ENCODE measurements at regions not wholly inside any gene's neighbourhood (a gene's known extent, or its start where the extent isn't known, plus 50 kb on each side); places are given as distances from the start of the nearest gene placed in this dataset.

- no peak for DNase-seq (ENCODE audit: low read depth)
These were observed 176.6 kb upstream of the GALNTL6 start for GRCh38 chr4:171636606-171637005.

GRCh38 chr4:171629737-171630136 lies 183.5 kb upstream of the GALNTL6 start:
- DNase-seq (ENCODE audit: low read depth) = no peak

GRCh38 chr4:171629182-171629581 lies 184.0 kb upstream of the GALNTL6 start:
- DNase-seq (ENCODE audit: low read depth) = no peak

DNA sequence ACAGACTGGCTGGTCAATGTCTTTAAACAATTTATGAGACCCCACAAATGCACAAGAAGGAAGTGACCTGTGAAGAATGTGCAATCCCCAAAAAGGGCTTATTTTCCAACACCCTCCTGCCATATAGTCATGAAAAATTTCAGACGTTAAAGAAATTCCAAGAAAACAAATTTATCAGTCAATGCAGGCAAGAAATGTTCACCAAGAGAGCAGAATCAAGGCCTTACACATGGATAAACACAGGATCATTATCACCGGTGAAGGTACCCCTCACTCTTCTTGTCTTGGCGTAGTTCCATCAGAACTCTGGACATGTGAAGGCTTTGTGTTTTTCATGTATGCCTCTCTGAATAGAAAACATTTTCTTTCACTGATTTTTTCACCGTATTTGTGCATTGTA lies 186.7 kb upstream of the GALNTL6 start:
- DNase-seq (ENCODE audit: low read depth) = no peak

GRCh38 chr4:171622729-171623128 lies 190.5 kb upstream of the GALNTL6 start:
- no peak for DNase-seq (ENCODE audit: low read depth)

DNA sequence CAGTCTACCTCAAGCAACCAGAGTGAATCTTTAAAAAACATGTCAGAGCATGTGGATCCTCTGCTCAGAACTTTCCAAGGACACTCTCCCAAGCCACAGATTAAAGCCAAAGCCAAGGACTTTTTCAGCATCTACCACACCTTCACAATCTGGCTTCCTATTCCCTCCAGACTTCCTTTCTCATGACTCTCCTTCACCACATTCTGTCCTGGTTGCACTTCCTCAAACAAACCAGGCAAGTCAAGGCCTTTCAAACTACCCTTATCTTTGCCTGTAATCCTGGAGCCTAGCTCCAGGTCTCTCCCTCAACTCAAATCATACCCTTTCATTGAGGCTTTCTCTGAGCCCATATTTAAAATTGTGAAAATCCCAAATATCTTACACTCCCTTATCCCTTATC lies 191.6 kb upstream of the GALNTL6 start:
- no peak for DNase-seq (ENCODE audit: low read depth)

GRCh38 chr4:171612907-171613306 lies 200.3 kb upstream of the GALNTL6 start:
- no peak for DNase-seq (ENCODE audit: low read depth)

- DNase-seq (ENCODE audit: low read depth) = no peak
These were observed 210.4 kb upstream of the GALNTL6 start for GRCh38 chr4:171602638-171603355.

DNA sequence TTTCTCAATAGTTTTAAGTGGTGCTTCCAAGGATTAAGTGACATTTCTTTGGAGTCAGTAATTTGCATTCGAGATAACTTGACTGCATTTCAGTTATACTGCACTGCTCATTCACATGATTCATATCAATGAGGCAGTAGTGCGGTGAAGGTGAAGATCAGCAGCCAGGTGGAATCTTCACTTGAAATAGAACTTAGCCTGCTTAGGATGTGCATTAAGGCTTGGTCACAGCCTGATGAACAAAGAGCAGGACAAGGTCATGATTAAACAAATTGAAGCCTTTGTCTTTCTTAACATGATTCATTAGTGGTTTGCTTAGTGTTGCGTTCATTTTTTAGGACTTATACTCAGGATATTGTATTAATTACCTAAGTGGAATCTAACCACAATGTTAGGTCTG lies 212.1 kb upstream of the GALNTL6 start:
- no peak for DNase-seq (ENCODE audit: low read depth)

DNA sequence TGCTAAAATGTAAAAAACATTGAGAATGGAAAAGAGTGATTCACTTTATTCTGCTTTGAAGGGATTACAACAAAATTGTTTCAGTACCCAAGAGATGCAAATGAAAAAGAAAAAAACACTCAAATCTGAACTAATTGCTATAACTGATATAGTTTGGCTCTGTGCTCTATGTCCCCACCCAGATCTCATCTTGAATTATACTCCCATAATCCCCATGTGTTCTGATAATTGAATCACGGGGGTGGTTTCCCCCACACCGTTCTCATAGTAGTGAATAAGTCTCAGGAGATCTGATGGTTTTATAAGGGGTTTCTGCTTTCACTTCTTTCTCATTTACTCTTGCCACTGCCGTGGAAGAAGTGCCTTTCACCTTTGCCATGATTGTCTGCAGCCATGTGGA lies 213.6 kb upstream of the GALNTL6 start:
- DNase-seq (ENCODE audit: low read depth) = no peak

- no peak for DNase-seq (ENCODE audit: low read depth)
These were observed 218.9 kb upstream of the GALNTL6 start for GRCh38 chr4:171594293-171594692.

- DNase-seq (ENCODE audit: low read depth) = no peak
These were observed 222.5 kb upstream of the GALNTL6 start for GRCh38 chr4:171590716-171591115.

DNA sequence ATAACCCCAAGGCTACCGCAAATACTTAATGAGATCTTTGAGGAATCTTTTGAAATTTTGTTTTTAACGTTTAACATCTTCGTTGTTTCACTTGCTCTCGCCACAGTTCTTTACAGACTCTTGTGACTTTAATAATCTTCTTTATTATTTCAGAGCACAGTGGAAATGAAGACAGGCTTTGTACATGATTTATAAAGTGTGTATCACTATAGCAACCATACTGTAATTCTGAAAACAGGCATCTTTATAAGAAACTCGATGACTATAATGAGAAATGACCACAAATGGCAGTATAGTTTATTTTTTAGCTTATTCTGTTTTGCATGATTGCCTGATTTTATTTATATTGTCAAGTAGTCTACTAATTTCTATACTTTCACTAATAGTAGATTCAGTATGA lies 224.4 kb upstream of the GALNTL6 start:
- no peak for DNase-seq (ENCODE audit: low read depth)

GRCh38 chr4:171588051-171588545 lies 225.1 kb upstream of the GALNTL6 start:
- DNase-seq (ENCODE audit: low read depth) = no peak

DNA sequence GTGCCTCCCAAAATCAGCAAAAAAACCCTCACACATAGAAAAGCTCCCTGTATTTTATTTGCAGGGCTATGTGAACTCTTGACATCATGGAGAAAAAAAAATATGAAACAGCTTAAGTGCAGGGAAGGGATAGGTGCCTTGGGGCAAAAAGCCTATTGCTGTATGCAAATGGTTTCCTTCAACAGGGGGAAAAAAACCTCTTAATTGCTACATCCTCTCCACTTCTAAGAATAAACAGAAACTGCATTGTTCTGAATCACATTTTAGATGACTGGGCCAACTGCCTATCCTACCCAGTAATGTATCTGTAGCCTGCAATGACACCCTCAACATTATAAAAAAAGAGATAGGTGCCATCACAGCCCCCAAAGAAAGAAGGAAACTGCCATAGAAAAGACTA lies 229.4 kb upstream of the GALNTL6 start:
- DNase-seq (ENCODE audit: low read depth) = no peak

DNA sequence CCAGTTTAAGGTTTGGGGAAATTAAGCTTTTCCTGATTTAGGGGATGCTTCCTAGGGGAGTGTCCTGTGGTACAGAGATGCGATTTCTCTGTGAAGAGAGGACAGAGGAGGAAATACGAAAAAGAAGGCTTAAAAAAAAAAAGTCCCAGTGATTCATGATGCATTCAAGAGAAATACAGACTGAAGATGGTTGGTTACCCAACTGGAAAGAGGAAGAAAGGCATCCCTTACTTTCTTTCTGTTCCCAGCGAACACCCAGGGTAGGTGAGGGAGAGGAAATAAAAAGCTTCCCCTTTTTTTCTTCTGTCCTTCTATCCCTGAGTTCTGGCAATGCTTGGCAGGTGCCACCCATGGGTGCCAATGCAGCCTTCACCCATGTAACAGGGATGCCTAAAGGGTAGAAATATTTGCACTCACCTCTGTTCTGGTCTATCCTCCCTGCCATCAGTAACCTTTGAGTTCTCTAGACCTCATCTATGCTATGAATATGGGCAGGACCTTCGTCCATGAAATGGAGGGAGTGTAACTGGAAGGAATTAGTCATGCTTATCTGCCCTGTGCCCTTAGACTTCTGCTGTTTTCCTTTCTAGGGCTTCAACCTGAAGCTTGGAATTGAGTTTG lies 230.1 kb upstream of the GALNTL6 start:
- DNase-seq (ENCODE audit: low read depth) = no peak

DNA sequence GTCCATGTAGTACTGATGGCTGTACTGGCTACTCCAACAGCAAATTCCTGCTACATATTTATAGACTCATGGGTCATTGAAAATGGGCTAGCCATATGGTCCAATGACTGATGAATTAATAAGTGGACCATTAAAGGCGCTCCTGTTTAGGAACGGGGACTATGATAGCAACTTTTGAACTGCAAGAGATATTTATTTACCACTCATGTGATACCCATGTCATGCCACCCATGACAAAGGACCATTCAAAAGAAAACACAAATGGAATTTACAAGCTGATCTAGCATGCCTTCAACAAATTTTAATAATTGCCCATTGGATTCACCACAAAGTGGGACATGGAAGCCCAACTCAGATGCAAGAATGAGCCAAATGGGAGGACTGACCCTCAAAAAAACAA lies 240.0 kb upstream of the GALNTL6 start:
- no peak for DNase-seq (ENCODE audit: low read depth)

DNA sequence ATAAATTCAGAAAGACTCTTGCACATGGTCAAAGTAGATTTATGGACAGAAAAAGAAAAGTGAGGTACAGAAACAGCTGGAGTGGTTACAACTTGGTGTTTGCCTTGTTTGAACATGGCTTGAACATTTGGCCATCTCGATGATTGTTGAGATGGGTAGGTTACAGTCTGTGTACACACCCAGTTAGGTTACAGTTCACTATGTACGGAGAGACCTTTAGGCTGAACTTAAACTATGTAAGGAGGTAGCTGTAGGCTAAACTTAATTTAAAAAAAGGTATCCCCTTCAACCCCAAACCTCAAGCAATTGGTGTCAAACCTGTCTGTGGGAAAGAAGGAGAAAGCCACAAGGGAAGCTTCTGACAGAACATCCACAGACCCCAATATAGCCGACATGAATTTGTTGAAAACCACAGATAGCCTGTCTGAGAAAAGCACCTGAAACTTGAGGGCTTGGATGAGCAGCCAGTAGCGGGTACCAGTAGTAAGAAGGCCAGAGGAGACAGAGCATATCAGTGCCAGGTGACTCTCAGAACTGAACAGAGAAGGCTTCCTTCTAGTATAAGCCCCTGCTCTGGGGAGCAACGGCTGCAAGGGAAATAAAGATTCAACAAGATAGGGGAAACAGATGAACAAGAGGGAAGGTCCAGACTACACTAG lies 247.9 kb upstream of the GALNTL6 start:
- no peak for DNase-seq (ENCODE audit: low read depth)

DNA sequence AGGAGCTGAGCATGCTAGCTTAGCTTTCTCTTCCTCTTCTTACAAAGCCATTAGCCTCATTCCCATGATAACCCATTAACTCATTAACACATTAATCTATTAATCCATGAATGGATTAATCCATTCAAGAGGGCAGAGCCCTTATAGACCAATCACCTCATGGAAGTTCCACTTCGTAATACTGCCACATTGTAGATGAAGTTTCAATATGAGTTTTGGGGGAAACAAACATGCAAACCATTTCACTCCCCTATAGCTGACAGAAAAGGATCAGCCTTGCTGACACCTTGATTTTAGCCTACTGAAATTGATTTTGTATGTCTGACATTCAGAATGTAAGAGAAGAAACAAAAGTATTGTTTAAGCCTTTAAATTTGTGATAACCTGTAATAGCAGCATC lies 251.8 kb upstream of the GALNTL6 start:
- DNase-seq (ENCODE audit: low read depth) = no peak

- no peak for DNase-seq (ENCODE audit: low read depth)
These were observed 259.2 kb upstream of the GALNTL6 start for GRCh38 chr4:171553961-171554360.

DNA sequence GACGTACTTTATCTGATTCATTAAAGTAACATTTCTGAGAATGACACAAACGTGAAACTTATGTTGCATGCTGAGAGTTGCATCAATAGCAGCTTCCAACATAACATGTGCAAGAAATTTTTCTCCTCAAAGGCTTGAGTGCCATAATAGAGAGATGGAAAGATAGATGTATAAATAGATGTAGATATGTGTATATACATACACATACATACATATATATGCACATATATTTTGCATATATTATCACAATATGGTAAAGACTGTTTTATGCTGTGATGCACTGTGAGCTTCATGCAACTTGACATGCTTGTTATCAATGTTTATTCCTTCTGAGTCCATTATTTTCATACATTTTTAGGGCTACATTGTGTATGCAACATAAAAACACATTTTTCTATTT lies 270.6 kb upstream of the GALNTL6 start:
- no peak for DNase-seq (ENCODE audit: low read depth)

- no peak for DNase-seq (ENCODE audit: low read depth)
These were observed 274.6 kb upstream of the GALNTL6 start for GRCh38 chr4:171538601-171539100.

DNA sequence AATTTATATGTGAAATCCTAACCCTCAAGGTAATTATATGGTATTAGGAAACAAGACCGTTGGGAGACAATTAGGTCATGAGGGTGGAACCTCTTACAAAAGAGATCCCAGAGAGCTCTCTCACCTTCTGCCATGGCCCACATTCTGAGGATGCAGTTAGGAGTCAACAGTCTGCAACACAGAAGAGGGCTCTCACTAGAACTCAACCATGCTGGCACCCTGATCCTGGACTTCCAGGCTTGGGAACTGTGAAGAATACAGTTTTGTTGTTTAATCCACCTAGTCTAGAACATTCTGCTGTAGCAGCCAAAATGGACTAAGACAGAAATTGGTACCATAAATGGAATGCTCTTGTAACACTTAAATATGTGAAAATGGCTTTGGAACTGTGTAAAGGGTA lies 278.8 kb upstream of the GALNTL6 start:
- DNase-seq (ENCODE audit: low read depth) = no peak

All from amniotic epithelial cell (primary cell).